Tibial artery (tissue), 4 donors: ENCODE measurements at regions not wholly inside any gene's neighbourhood (a gene's known extent, or its start where the extent isn't known, plus 50 kb on each side); places are given as distances from the start of the nearest gene placed in this dataset.

Experiments used
- DNase-seq, 2 donors: peaks; one replicate each; pipeline ENCODE4 v3.0.0-alpha.2; 2019
- H3K27ac ChIP-seq, 2 donors: fragments of 200-600 bp; sonication (generic) in 1 of 2; 1 replicate in 1 of 2; 2 replicates in 1 of 2; pipeline ENCODE4 v1.5.1; 2018 to 2019; ENCODE audit warnings: mild to moderate bottlenecking in 1 of 2
- H3K27me3 ChIP-seq, 2 donors: fragments of 200-600 bp; sonication (generic) in 1 of 2; one replicate each; pipeline versions ENCODE4 v1.5.1 to v1.6.0; 2016 to 2019
- H3K36me3 ChIP-seq, 3 donors: fragments of 200-600 bp; sonication (generic) in 2 of 3; one replicate each; pipeline ENCODE4 v1.5.1; 2016 to 2019; ENCODE audit warnings: mild to moderate bottlenecking in 2 of 3
- H3K4me1 ChIP-seq, 4 donors: fragments of 200-600 bp; sonication (generic) in 2 of 4; 1 replicate in 3 of 4; 2 replicates in 1 of 4; pipeline ENCODE4 v1.5.1; 2016 to 2019
- H3K4me3 ChIP-seq, 2 donors: fragments of 200-600 bp; sonication (generic) in 1 of 2; 1 replicate in 1 of 2; 2 replicates in 1 of 2; pipeline ENCODE4 v1.5.1; 2018 to 2019; ENCODE audit warnings: mild to moderate bottlenecking in 2 of 2
- H3K9me3 ChIP-seq, 3 donors: fragments of 200-600 bp; sonication (generic) in 1 of 3; one replicate each; pipeline ENCODE4 v1.5.1; 2016 to 2019
- CTCF ChIP-seq, 2 experiments: fragments of 200-600 bp in 1 of 2; fragments of 450-650 bp in 1 of 2; IDR thresholded peaks; one replicate each; pipeline ENCODE4 v1.5.1; 2017 to 2019; ENCODE audit warnings: antibody characterized with exemption in 2 of 2, mild to moderate bottlenecking in 1 of 2, moderate library complexity in 1 of 2
- intact Hi-C: fragments of 100-400 bp; cut with DNase I; formaldehyde crosslinking; loops from one replicate; pipeline ENCODE4 v1.15.0; 2023; ENCODE audit warnings: low total_unique reads

GRCh38 chr16:51637770-51638094, 486.7 kb upstream of the SALL1 start:
- no peaks in the 10 kb centered on the region for H3K4me1 ChIP-seq
- H3K27ac ChIP-seq: no peak overlapping the region
- no peak overlapping the region for H3K4me3 ChIP-seq
- no peaks in the 10 kb centered on the region for H3K9me3 ChIP-seq
- DNase-seq: no peak
- H3K36me3 ChIP-seq: no peaks in the 10 kb centered on the region
- intact Hi-C loops: no loop called here
- no peaks in the 10 kb centered on the region for H3K27me3 ChIP-seq
- no peak for TF ChIP-seq CTCF (IDR thresholded peaks at IDR 0.05)

DNA sequence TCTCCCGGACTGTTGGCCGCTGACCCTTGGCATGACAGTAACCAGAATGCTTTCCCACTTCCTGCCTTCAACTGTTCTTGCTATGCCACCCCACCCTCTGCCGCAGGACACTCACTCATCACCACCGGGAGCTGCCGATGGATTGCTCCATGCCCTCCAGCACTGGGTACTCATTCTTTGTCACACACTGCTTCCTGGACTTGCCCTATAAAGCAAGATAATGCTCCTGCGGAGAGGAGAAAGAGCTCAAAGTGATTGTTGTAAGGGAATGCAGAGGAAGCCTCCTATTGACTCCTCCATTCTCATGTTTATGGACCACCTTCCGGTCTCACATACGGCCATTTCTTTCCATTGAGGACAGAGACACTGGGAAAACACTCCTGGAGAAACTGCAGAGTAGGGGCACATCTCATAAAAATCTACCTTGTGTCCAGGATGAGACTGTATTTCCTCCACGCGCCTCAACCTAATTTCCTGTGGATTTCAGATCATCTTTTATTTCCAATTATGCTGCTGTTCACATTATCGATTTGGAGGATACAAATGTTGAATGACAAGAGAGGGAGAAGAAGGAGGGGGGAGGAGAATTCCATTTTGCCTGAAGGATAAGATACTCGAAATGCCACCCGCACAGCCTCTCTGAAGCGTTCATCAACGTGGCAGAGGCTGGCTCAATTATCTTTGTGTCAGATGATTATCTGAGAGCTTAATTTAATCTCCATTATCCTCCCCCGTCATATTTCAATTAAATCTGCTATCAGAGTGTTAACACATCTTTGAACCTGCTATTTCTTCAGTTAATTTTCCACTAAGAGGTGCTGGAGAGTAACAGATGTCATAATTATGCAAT, 486.1 kb upstream of the SALL1 start:
- no peaks in the 10 kb centered on the region for H3K27me3 ChIP-seq
- intact Hi-C loops: no loop called here
- no peak overlapping the region for H3K4me3 ChIP-seq
- no peaks in the 10 kb centered on the region for H3K9me3 ChIP-seq
- no peak for DNase-seq
- H3K36me3 ChIP-seq: no peaks in the 10 kb centered on the region
- H3K4me1 ChIP-seq: no peaks in the 10 kb centered on the region
- no peak overlapping the region for H3K27ac ChIP-seq
- no peak for TF ChIP-seq CTCF (IDR thresholded peaks at IDR 0.05)

- intact Hi-C loops: no loop called here
- Histone ChIP-seq H3K9me3 (no peaks in the 10 kb centered on the region), H3K27me3 (no peaks in the 10 kb centered on the region), H3K27ac (no peak overlapping the region), H3K4me3 (no peak overlapping the region), H3K36me3 (no peaks in the 10 kb centered on the region), H3K4me1 (no peaks in the 10 kb centered on the region)
- DNase-seq: no peak
- TF ChIP-seq CTCF (IDR thresholded peaks at IDR 0.05): no peak
These were observed 484.1 kb upstream of the SALL1 start for GRCh38 chr16:51635181-51635580.

DNA sequence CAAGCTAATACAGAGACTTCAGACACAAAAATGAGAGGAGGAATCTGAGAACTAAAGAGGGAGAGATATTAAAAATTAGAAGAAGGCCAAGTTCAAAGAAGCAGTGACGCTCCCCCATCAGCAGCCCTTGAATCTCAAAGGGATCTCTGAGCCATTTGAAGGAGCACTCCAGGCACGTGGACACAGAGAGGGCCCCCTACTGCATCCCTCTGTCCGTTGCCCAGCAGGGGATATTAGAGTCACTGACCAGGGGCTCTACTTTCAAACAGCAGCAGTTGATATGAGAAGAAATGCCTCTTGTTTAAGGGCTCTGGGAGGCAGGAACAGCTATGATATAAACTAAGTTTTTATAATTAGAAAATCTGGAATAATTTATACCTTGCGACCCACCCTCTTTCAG, 479.0 kb upstream of the SALL1 start:
- intact Hi-C loops: no loop called here
- DNase-seq: no peak
- Histone ChIP-seq H3K4me1 (no peaks in the 10 kb centered on the region), H3K36me3 (no peaks in the 10 kb centered on the region), H3K4me3 (no peak overlapping the region), H3K27ac (no peak overlapping the region), H3K9me3 (no peaks in the 10 kb centered on the region), H3K27me3 (no peaks in the 10 kb centered on the region)
- TF ChIP-seq CTCF (IDR thresholded peaks at IDR 0.05): no peak

- H3K4me3 ChIP-seq: no peak overlapping the region
- no peak for DNase-seq
- no peaks in the 10 kb centered on the region for H3K9me3 ChIP-seq
- H3K36me3 ChIP-seq: no peaks in the 10 kb centered on the region
- intact Hi-C loops: no loop called here
- H3K4me1 ChIP-seq: no peaks in the 10 kb centered on the region
- no peaks in the 10 kb centered on the region for H3K27me3 ChIP-seq
- no peak for TF ChIP-seq CTCF (IDR thresholded peaks at IDR 0.05)
- H3K27ac ChIP-seq: no peak overlapping the region
These were observed 478.5 kb upstream of the SALL1 start for GRCh38 chr16:51629576-51629975.
